Fibroblast of lung (primary cell): ENCODE measurements at regions not wholly inside any gene's neighbourhood (a gene's known extent, or its start where the extent isn't known, plus 50 kb on each side); places are given as distances from the start of the nearest gene placed in this dataset.
A peak's percentile ranks its signal among the peaks of the same experiment; 100 is the strongest.

Experiments used
- DNase-seq, 2 donors: peaks; one replicate each; pipeline versions ENCODE4 v3.0.0 to v3.0.0-alpha.2; 2010; ENCODE audit warnings: low read depth in 2 of 2
- H2AFZ ChIP-seq: 2 replicates; pipeline ENCODE4 v1.5.1; 2012; ENCODE audit warnings: low read length, control low read depth, inconsistent platforms
- H3K27ac ChIP-seq: 2 replicates; pipeline ENCODE4 v1.5.1; 2011; ENCODE audit warnings: low read length, control low read depth; ENCODE audit not compliant: insufficient read depth
- H3K27me3 ChIP-seq: 2 replicates; pipeline ENCODE4 v1.5.1; 2011; ENCODE audit warnings: mild to moderate bottlenecking, low read length; ENCODE audit not compliant: control insufficient read depth, insufficient read depth
- H3K36me3 ChIP-seq: 2 replicates; pipeline ENCODE4 v1.5.1; 2011; ENCODE audit warnings: low read length; ENCODE audit not compliant: control insufficient read depth, insufficient read depth
- H3K4me1 ChIP-seq: 2 replicates; pipeline ENCODE4 v1.5.1; 2011; ENCODE audit warnings: low read length; ENCODE audit not compliant: control insufficient read depth, insufficient read depth; ENCODE audit errors: extremely low read depth
- H3K4me2 ChIP-seq: 2 replicates; pipeline ENCODE4 v1.5.1; 2011; ENCODE audit warnings: low read length, control low read depth; ENCODE audit not compliant: insufficient read depth; ENCODE audit errors: extremely low read depth
- H3K4me3 ChIP-seq, 4 experiments: fragments of 200-600 bp in 1 of 4; sonication (generic) in 1 of 4; replicated peaks in 1 of 4; 2 replicates each; pipeline ENCODE4 v1.5.1; 2011 to 2016; ENCODE audit warnings: low read length in 4 of 4, low read depth in 3 of 4, mild to moderate bottlenecking in 3 of 4, control low read depth in 2 of 4, inconsistent platforms in 1 of 4, mixed read lengths in 1 of 4; ENCODE audit not compliant: insufficient read depth in 1 of 4; ENCODE audit errors: control extremely low read depth in 1 of 4
- H3K79me2 ChIP-seq: 2 replicates; pipeline ENCODE4 v1.5.1; 2012; ENCODE audit warnings: mild to moderate bottlenecking, low read length, inconsistent platforms; ENCODE audit not compliant: control insufficient read depth, insufficient read depth
- H3K9ac ChIP-seq: 2 replicates; pipeline ENCODE4 v1.5.1; 2011; ENCODE audit warnings: mild to moderate bottlenecking, low read length, control low read depth; ENCODE audit not compliant: insufficient read depth
- H3K9me3 ChIP-seq: 2 replicates; pipeline ENCODE4 v1.5.1; 2012; ENCODE audit warnings: low read depth, low read length; ENCODE audit not compliant: control insufficient read depth, insufficient read depth
- H4K20me1 ChIP-seq: 2 replicates; pipeline ENCODE4 v1.5.1; 2011; ENCODE audit warnings: low read length; ENCODE audit not compliant: control insufficient read depth, insufficient read depth; ENCODE audit errors: extremely low read depth
- EZH2 ChIP-seq: IDR thresholded peaks from 2 replicates; pipeline ENCODE4 v1.5.1; 2012; ENCODE audit warnings: low read length, control low read depth, mild to moderate bottlenecking; ENCODE audit errors: missing control alignments
- TF ChIP-seq, protein P1 (sequence below), 2 donors: IDR thresholded peaks in 1 of 2; conservative IDR thresholded peaks in 1 of 2; 1 replicate in 1 of 2; 2 replicates in 1 of 2; pipeline ENCODE4 v1.5.1; 2011 to 2012; ENCODE audit warnings: low read length in 2 of 2, control low read depth in 1 of 2, inconsistent platforms in 1 of 2, low read depth in 1 of 2, mild to moderate bottlenecking in 1 of 2

- Histone ChIP-seq H3K27ac (no peak overlapping the region), H3K36me3 (no peaks in the 10 kb centered on the region), H3K9ac (no peak overlapping the region), H3K4me1 (peaks cover 4% of the 10 kb centered on the region), H3K9me3 (no peaks in the 10 kb centered on the region), H3K4me3 (no peak overlapping the region), H2AFZ (no peak overlapping the region), H3K4me2 (no peak overlapping the region), H3K79me2 (no peaks in the 10 kb centered on the region), H3K27me3 (no peaks in the 10 kb centered on the region), H4K20me1 (no peaks in the 10 kb centered on the region)
- TF ChIP-seq, protein P1, sequence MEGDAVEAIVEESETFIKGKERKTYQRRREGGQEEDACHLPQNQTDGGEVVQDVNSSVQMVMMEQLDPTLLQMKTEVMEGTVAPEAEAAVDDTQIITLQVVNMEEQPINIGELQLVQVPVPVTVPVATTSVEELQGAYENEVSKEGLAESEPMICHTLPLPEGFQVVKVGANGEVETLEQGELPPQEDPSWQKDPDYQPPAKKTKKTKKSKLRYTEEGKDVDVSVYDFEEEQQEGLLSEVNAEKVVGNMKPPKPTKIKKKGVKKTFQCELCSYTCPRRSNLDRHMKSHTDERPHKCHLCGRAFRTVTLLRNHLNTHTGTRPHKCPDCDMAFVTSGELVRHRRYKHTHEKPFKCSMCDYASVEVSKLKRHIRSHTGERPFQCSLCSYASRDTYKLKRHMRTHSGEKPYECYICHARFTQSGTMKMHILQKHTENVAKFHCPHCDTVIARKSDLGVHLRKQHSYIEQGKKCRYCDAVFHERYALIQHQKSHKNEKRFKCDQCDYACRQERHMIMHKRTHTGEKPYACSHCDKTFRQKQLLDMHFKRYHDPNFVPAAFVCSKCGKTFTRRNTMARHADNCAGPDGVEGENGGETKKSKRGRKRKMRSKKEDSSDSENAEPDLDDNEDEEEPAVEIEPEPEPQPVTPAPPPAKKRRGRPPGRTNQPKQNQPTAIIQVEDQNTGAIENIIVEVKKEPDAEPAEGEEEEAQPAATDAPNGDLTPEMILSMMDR (conservative IDR thresholded peaks at IDR 0.05 in 1 of 2, IDR thresholded peaks at IDR 0.05 in 1 of 2; ENCODE audit: low read depth in 1 of 2, low read length in 2 of 2) = no peak
- TF ChIP-seq EZH2 = no peak
- peak in 1 of 2 donors; percentile 30 for DNase-seq
These were observed 132.4 kb downstream of the MREG start for GRCh38 chr2:215880970-215881369.

- H3K27me3 ChIP-seq = no peaks in the 10 kb centered on the region
- no peaks in the 10 kb centered on the region for H3K9me3 ChIP-seq
- no peak overlapping the region for H2AFZ ChIP-seq
- peak in 1 of 2 donors; percentile 59 for DNase-seq
- H3K27ac ChIP-seq = no peak overlapping the region
- peaks cover 4% of the 10 kb centered on the region for H3K4me1 ChIP-seq
- no peak overlapping the region for H3K9ac ChIP-seq
- no peaks in the 10 kb centered on the region for H3K79me2 ChIP-seq
- no peaks in the 10 kb centered on the region for H4K20me1 ChIP-seq
- no peaks in the 10 kb centered on the region for H3K36me3 ChIP-seq
- no peak overlapping the region for H3K4me3 ChIP-seq
- no peak overlapping the region for H3K4me2 ChIP-seq
- TF ChIP-seq EZH2 = no peak
- TF ChIP-seq, protein P1 (conservative IDR thresholded peaks at IDR 0.05 in 1 of 2, IDR thresholded peaks at IDR 0.05 in 1 of 2; ENCODE audit: low read depth in 1 of 2, low read length in 2 of 2) = no peak
These were observed 133.1 kb downstream of the MREG start for GRCh38 chr2:215879977-215880940.

GRCh38 chr2:215879331-215879730 is 134.0 kb downstream of the MREG start:
- H4K20me1 ChIP-seq = no peaks in the 10 kb centered on the region
- no peaks in the 10 kb centered on the region for H3K79me2 ChIP-seq
- H3K27me3 ChIP-seq = no peaks in the 10 kb centered on the region
- no peak overlapping the region for H2AFZ ChIP-seq
- no peaks in the 10 kb centered on the region for H3K36me3 ChIP-seq
- no peak for DNase-seq
- H3K9me3 ChIP-seq = no peaks in the 10 kb centered on the region
- no peak overlapping the region for H3K4me3 ChIP-seq
- H3K4me2 ChIP-seq = no peak overlapping the region
- H3K9ac ChIP-seq = no peak overlapping the region
- TF ChIP-seq EZH2 = no peak
- TF ChIP-seq, protein P1 (conservative IDR thresholded peaks at IDR 0.05 in 1 of 2, IDR thresholded peaks at IDR 0.05 in 1 of 2; ENCODE audit: low read depth in 1 of 2, low read length in 2 of 2) = no peak
- H3K27ac ChIP-seq = no peak overlapping the region
- peaks cover 4% of the 10 kb centered on the region for H3K4me1 ChIP-seq
